H1 (cell line): ENCODE measurements at regions not wholly inside any gene's neighbourhood (a gene's known extent, or its start where the extent isn't known, plus 50 kb on each side); places are given as distances from the start of the nearest gene placed in this dataset.

Experiments used
- CTCF ChIA-PET: fragments of 300-600 bp; sonication (Branson Sonifier 250); formaldehyde crosslinking; loops from one replicate; lab custom pipeline; 2021; ENCODE audit not compliant: partially characterized antibody; lab: Charles Lee
- POLR2A ChIA-PET: fragments of 300-600 bp; sonication (Branson Sonifier 250); formaldehyde crosslinking; loops from one replicate; lab custom pipeline; 2021; ENCODE audit warnings: inconsistent platforms; ENCODE audit not compliant: partially characterized antibody; lab: Charles Lee
- DNase-seq, 2 experiments: peaks; one replicate each; pipeline versions ENCODE4 v3.0.0 to v3.0.0-alpha.2; 2010 to 2022; ENCODE audit warnings: low spot score in 2 of 2, low read depth in 1 of 2, mixed read lengths in 1 of 2
- FAIRE-seq: peaks from 2 replicates; lab custom pipeline; 2011; peaks lifted over from hg19 to GRCh38; lab: Jason Lieb, UNC
- H2AFZ ChIP-seq: 2 replicates; pipeline ENCODE4 v1.8.1; 2012; ENCODE audit warnings: low read length, inconsistent platforms
- H2AK5ac ChIP-seq: 2 replicates; pipeline ENCODE4 v1.6.1; 2013; ENCODE audit warnings: low read depth, low read length
- H2BK120ac ChIP-seq: replicated peaks from 2 replicates; pipeline ENCODE3; 2013; ENCODE audit warnings: low read depth, low read length, inconsistent platforms
- H2BK12ac ChIP-seq: 2 replicates; pipeline ENCODE4 v1.6.1; 2013; ENCODE audit warnings: low read depth, low read length
- H2BK15ac ChIP-seq: 2 replicates; pipeline ENCODE4 v1.6.1; 2013; ENCODE audit warnings: low read length
- H2BK20ac ChIP-seq: 2 replicates; pipeline ENCODE4 v1.6.1; 2013; ENCODE audit warnings: low read length
- H2BK5ac ChIP-seq: 2 replicates; pipeline ENCODE4 v1.6.1; 2013; ENCODE audit warnings: low read depth, low read length
- H3K14ac ChIP-seq: 2 replicates; pipeline ENCODE4 v1.6.1; 2013; ENCODE audit warnings: inconsistent platforms; ENCODE audit not compliant: insufficient read length
- H3K18ac ChIP-seq: 2 replicates; pipeline ENCODE4 v1.6.1; 2013; ENCODE audit warnings: low read length; ENCODE audit errors: extremely low read depth
- H3K23ac ChIP-seq: 2 replicates; pipeline ENCODE4 v1.6.1; 2013; ENCODE audit warnings: inconsistent platforms; ENCODE audit not compliant: insufficient read length
- H3K23me2 ChIP-seq: 2 replicates; pipeline ENCODE4 v1.6.1; 2013; ENCODE audit warnings: low read depth, low read length
- H3K27ac ChIP-seq: 2 replicates; pipeline ENCODE4 v1.6.1; 2011; ENCODE audit warnings: low read depth, low read length, inconsistent platforms
- H3K27me3 ChIP-seq, 4 experiments: replicated peaks in 1 of 4; 1 replicate in 1 of 4; 2 replicates in 3 of 4; pipeline versions ENCODE4 v1.6.1 to v1.8.1; 2011 to 2013; ENCODE audit warnings: low read length in 3 of 4, mild to moderate bottlenecking in 3 of 4, inconsistent platforms in 2 of 4, mixed read lengths in 2 of 4, moderate library complexity in 1 of 4; ENCODE audit not compliant: control insufficient read depth in 3 of 4, insufficient read depth in 3 of 4; ENCODE audit errors: extremely low read depth in 1 of 4
- H3K36me3 ChIP-seq, 4 experiments: 2 replicates each; pipeline versions ENCODE4 v1.6.1 to v1.8.1; 2011 to 2013; ENCODE audit warnings: mild to moderate bottlenecking in 4 of 4, low read length in 3 of 4, moderate library complexity in 2 of 4, control low read depth in 1 of 4, inconsistent platforms in 1 of 4; ENCODE audit not compliant: insufficient read depth in 4 of 4, control insufficient read depth in 2 of 4
- H3K4ac ChIP-seq: replicated peaks from 2 replicates; pipeline ENCODE3; 2013; ENCODE audit warnings: low read length, low read depth, mixed read lengths, inconsistent platforms; ENCODE audit not compliant: insufficient read length
- H3K4me1 ChIP-seq, 4 experiments: replicated peaks in 1 of 4; 1 replicate in 1 of 4; 2 replicates in 3 of 4; pipeline versions ENCODE4 v1.6.1 to v1.8.1; 2011 to 2013; ENCODE audit warnings: low read length in 3 of 4, inconsistent platforms in 2 of 4, mixed read lengths in 1 of 4; ENCODE audit not compliant: insufficient read depth in 4 of 4, control insufficient read depth in 3 of 4
- H3K4me2 ChIP-seq, 2 experiments: 2 replicates each; pipeline versions ENCODE4 v1.6.1 to v1.8.1; 2011 to 2013; ENCODE audit warnings: low read depth in 2 of 2, low read length in 2 of 2, control low read depth in 1 of 2, inconsistent platforms in 1 of 2, mild to moderate bottlenecking in 1 of 2; ENCODE audit not compliant: insufficient read depth in 1 of 2
- H3K4me3 ChIP-seq, 4 experiments: fragments of 200-600, 300-600 bp in 1 of 4; sonication (generic), shearing (Covaris generic), sonication (Bioruptor Twin) in 1 of 4; 2 replicates each; pipeline versions ENCODE4 v1.5.1 to v1.8.1; 2011 to 2016; ENCODE audit warnings: low read length in 4 of 4, low read depth in 3 of 4, control low read depth in 2 of 4, inconsistent platforms in 2 of 4, mild to moderate bottlenecking in 2 of 4, mixed read lengths in 1 of 4, moderate library complexity in 1 of 4; ENCODE audit not compliant: insufficient read depth in 2 of 4; ENCODE audit errors: extremely low read depth in 1 of 4
- H3K56ac ChIP-seq: replicated peaks from 2 replicates; pipeline ENCODE3; 2013; ENCODE audit warnings: low read depth, mild to moderate bottlenecking, mixed read lengths, low read length, inconsistent platforms; ENCODE audit not compliant: insufficient read length
- H3K79me1 ChIP-seq: 2 replicates; pipeline ENCODE4 v1.6.1; 2013; ENCODE audit warnings: low read depth, low read length, control low read depth
- H3K79me2 ChIP-seq, 2 experiments: 2 replicates each; pipeline versions ENCODE4 v1.6.1 to v1.8.1; 2012 to 2013; ENCODE audit warnings: low read length in 2 of 2, mild to moderate bottlenecking in 2 of 2, inconsistent platforms in 1 of 2; ENCODE audit not compliant: insufficient read depth in 2 of 2, control insufficient read depth in 1 of 2
- H3K9ac ChIP-seq, 4 experiments: replicated peaks in 1 of 4; 1 replicate in 1 of 4; 2 replicates in 3 of 4; pipeline versions ENCODE4 v1.6.1 to v1.8.1; 2011 to 2013; ENCODE audit warnings: low read depth in 3 of 4, low read length in 3 of 4, control low read depth in 2 of 4, mild to moderate bottlenecking in 2 of 4, moderate library complexity in 2 of 4, inconsistent platforms in 1 of 4; ENCODE audit errors: extremely low read depth in 1 of 4
- H3K9me3 ChIP-seq, 2 experiments: 2 replicates each; pipeline versions ENCODE4 v1.6.1 to v1.8.1; 2012 to 2013; ENCODE audit warnings: mild to moderate bottlenecking in 2 of 2, moderate library complexity in 2 of 2, control low read depth in 1 of 2, inconsistent platforms in 1 of 2, low read depth in 1 of 2, low read length in 1 of 2, mixed read lengths in 1 of 2; ENCODE audit not compliant: insufficient read depth in 2 of 2
- H4K20me1 ChIP-seq, 2 experiments: replicated peaks in 1 of 2; 2 replicates each; pipeline versions ENCODE3 to v1.8.1; 2011 to 2013; ENCODE audit warnings: inconsistent platforms in 2 of 2, low read length in 2 of 2, mild to moderate bottlenecking in 1 of 2; ENCODE audit not compliant: insufficient read depth in 2 of 2, control insufficient read depth in 1 of 2
- H4K5ac ChIP-seq: 2 replicates; pipeline ENCODE4 v1.6.1; 2013; ENCODE audit warnings: low read length, low read depth, mixed read lengths, inconsistent platforms; ENCODE audit not compliant: insufficient read length
- H4K8ac ChIP-seq: 2 replicates; pipeline ENCODE4 v1.8.0; 2013; ENCODE audit warnings: mild to moderate bottlenecking, moderate library complexity, low read length, inconsistent platforms; ENCODE audit not compliant: insufficient read depth; ENCODE audit errors: extremely low read depth
- H4K91ac ChIP-seq: replicated peaks from 2 replicates; pipeline ENCODE3; 2013; ENCODE audit warnings: low read length, mixed read lengths, inconsistent platforms; ENCODE audit not compliant: insufficient read length
- BCL11A ChIP-seq, 2 experiments: IDR thresholded peaks; one replicate each; pipeline ENCODE4 v1.6.1; 2011; ENCODE audit warnings: low read depth in 2 of 2, low read length in 2 of 2, mild to moderate bottlenecking in 2 of 2
- POLR2AphosphoS5 ChIP-seq: IDR thresholded peaks from 2 replicates; pipeline ENCODE4 v1.6.1; 2011; ENCODE audit warnings: low read depth, low read length
- SUZ12 ChIP-seq: fragments of 200-600 bp; sonication (generic); IDR thresholded peaks from 2 replicates; pipeline ENCODE4 v1.6.1; 2012; ENCODE audit warnings: mild to moderate bottlenecking, inconsistent platforms, low read length, moderate library complexity, mixed read lengths
- WGBS, 2 experiments: shearing (Covaris generic) in 1 of 2; methylation state at CpG; one replicate each; pipeline versions ENCODE4 v1.1.6 to v1.1.7; 2013 to 2015; ENCODE audit warnings: low lambda C conversion rate in 2 of 2, mixed read lengths in 2 of 2, inconsistent platforms in 1 of 2, low coverage in 1 of 2, missing lambda C conversion rate in 1 of 2; ENCODE audit not compliant: insufficient replicate concordance in 2 of 2, insufficient coverage in 1 of 2, insufficient read length in 1 of 2; ENCODE audit errors: extremely low coverage in 1 of 2, missing lambda C conversion rate in 1 of 2; 5-methylcytosine and 5-hydroxymethylcytosine counted together

- Histone ChIP-seq H3K23ac (no peak overlapping the region), H3K4me1 (peaks cover 0 to 11% (median 5%) of the 10 kb centered on the region in 4 experiments; a peak in 4 of 7 replicates), H2BK5ac (no peak overlapping the region), H2BK20ac (no peak overlapping the region), H3K79me1 (no peaks in the 10 kb centered on the region), H3K18ac (no peak overlapping the region), H4K5ac (no peak overlapping the region), H4K20me1 (no peaks in the 10 kb centered on the region), H4K8ac (no peak overlapping the region; the same call in 1 of the 2 replicates), H3K27me3 (no peaks in the 10 kb centered on the region), H3K4me2 (no peak overlapping the region), H2BK120ac (no peak overlapping the region), H3K27ac (no peak overlapping the region), H3K79me2 (no peaks in the 10 kb centered on the region), H3K56ac (no peak overlapping the region), H3K9me3 (no peaks in the 10 kb centered on the region), H2BK12ac (no peak overlapping the region), H3K4ac (no peak overlapping the region), H3K9ac (no peak overlapping the region), H2AK5ac (no peak overlapping the region), H2AFZ (no peak overlapping the region), H3K14ac (no peak overlapping the region), H4K91ac (no peak overlapping the region), H3K23me2 (peaks cover 2% of the 10 kb centered on the region; the same call in 1 of the 2 replicates), H3K36me3 (no peaks in the 10 kb centered on the region), H2BK15ac (no peak overlapping the region), H3K4me3 (no peak overlapping the region)
- WGBS, 2 experiments, result 92% methylated on average over 11 of the region's 11 CpGs; no CpG with 5 or more reads in 1 of the 2 experiments
- ChIA-PET POLR2A (no interaction called here), CTCF (interaction anchor here (0.6 to 1.2 kb wide), 5 partner anchors 10 to 452 kb away, joined by 3 to 5 read pairs (median 3); no protein-coding TSS in a partner anchor)
- no peak for TF ChIP-seq BCL11A (IDR thresholded peaks at IDR 0.05; ENCODE audit: low read depth in 2 of 2, low read length in 2 of 2)
- no peak for TF ChIP-seq SUZ12
- no peak for TF ChIP-seq POLR2AphosphoS5
- FAIRE-seq (no peak), DNase-seq (peak in 1 of 2 experiments; percentile 14)
These were observed 67.3 kb downstream of the RHOU start for GRCh38 chr1:228802386-228803220.
